GM21576 (cell line): ENCODE measurements at regions not wholly inside any gene's neighbourhood (a gene's known extent, or its start where the extent isn't known, plus 50 kb on each side); places are given as distances from the start of the nearest gene placed in this dataset.

Experiments
- ATAC-seq: cut with Tn5 transposase; IDR thresholded peaks from one replicate; pipeline ENCODE4 v1.9.1; 2021; ENCODE audit warnings: mild to moderate bottlenecking, moderate library complexity; ENCODE audit not compliant: unreplicated experiment

DNA sequence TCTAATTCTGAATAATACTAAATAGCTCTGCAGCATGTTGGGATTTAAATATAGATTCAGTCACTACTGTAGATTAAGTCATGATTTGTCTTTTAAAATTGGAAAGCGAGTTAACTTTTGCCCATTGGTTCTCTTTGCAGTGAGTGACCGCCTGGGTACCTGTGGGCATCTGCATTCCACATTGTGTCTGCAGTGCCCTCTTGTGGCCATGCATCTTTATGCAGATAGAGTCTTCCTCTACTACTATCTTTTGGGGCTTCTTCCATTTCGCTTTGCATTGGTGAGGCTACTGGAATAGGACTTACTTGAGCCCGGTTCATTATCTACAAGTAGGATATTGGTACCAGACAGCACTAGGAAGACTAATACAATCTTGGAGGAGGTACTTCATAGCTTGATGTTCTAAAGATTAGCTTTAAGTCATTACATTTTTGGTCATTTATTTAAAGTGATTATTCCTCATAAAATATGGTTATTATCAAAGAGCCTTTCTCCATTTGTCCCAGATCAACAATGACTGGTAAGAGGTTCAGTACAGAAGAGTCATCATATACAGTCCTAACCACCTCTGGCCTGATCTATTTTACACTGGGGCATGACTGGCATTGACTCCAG is 203.0 kb downstream of the SOCS6 start:
- peak; percentile 90 for ATAC-seq

GRCh38 chr18:70489986-70490933 is 201.4 kb downstream of the SOCS6 start:
- peak; percentile 48 for ATAC-seq

DNA sequence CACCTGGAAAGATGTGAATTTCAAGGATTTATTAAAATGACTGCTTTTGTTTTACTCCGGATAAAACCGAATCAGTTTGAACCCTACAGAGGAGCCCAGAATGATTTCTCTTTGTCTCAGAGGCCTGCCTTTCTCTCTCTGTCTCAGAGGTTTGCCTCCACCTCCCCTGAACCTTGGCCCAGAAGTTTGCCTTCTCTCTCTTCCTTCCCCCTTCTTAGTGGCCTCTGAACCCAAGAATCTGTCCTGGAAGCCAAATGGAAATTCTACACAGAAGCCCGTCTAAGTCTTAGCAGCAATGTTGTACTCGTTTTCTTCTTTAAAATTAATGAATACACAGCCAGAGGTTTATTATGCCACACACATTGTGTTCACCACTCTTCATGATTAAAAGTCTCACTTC is 200.7 kb downstream of the SOCS6 start:
- ATAC-seq = no peak

DNA sequence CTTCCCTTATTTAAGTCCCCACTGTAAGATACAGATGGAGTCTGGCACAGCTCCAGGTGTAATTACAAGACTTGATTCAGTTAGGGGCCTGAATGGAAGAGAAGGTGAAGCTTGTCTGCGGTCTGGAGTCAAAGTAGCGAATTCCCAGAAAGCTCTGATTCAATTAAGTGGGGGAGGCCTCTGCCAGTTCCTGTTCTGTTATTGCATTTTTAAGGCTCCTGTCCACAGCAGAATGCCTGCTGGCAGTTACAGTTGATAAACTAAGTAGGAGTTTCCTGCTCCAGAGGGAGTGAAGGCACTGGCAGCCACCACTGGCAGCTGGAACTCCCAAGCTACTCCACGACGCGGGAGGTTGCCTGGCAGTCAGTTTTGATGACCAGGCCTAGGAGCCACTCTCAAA is 181.1 kb downstream of the SOCS6 start:
- no peak for ATAC-seq

GRCh38 chr18:70468861-70469547 is 180.2 kb downstream of the SOCS6 start:
- ATAC-seq = no peak

GRCh38 chr18:70464343-70465114 is 175.7 kb downstream of the SOCS6 start:
- ATAC-seq = no peak

- no peak for ATAC-seq
Measured at GRCh38 chr18:70463085-70463484, 174.2 kb downstream of the SOCS6 start.

DNA sequence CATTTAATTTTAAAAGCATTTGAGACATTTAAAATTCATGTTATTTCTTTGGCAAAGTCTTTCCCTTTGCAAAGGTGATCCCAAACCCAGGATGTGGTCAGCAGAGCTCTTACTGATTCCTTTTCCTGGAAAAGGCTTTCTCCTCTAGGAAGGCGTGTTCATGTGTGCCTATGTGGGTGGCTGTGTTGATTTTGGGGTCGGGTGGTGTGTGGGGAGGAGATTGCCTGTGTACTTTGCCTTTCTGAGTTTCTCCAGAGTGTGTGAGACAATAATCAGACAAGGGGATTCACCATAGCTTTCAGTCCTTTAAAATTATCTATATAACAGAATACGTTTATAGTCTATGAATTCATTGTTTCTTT is 173.2 kb downstream of the SOCS6 start:
- ATAC-seq = no peak

GRCh38 chr18:70461323-70462077 is 172.7 kb downstream of the SOCS6 start:
- ATAC-seq = no peak

DNA sequence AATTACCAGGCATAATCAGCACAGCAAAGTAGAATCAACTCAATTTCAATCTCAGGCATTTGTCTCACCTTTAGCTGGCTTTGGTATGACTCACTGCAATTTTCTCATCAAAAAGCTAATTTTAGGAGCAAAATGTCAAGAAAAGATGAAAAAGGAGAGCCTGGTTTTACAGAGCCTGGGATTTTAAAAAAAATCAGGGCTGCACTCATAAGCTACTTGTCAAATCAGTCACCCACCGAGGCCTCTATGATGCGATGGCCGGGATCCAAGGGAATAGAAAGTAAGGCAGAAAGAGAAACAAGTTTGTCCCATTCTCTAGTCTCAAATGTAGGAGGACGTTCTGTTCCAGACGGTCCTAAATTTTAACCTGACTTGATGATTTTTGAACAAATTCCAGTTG is 170.9 kb downstream of the SOCS6 start:
- no peak for ATAC-seq

- no peak for ATAC-seq
Measured at GRCh38 chr18:70459251-70459650, 170.4 kb downstream of the SOCS6 start.

GRCh38 chr18:70457788-70458187 is 168.9 kb downstream of the SOCS6 start:
- no peak for ATAC-seq

GRCh38 chr18:70457223-70457622 is 168.4 kb downstream of the SOCS6 start:
- no peak for ATAC-seq

- ATAC-seq = no peak
Measured at GRCh38 chr18:70456376-70456775, 167.5 kb downstream of the SOCS6 start.

DNA sequence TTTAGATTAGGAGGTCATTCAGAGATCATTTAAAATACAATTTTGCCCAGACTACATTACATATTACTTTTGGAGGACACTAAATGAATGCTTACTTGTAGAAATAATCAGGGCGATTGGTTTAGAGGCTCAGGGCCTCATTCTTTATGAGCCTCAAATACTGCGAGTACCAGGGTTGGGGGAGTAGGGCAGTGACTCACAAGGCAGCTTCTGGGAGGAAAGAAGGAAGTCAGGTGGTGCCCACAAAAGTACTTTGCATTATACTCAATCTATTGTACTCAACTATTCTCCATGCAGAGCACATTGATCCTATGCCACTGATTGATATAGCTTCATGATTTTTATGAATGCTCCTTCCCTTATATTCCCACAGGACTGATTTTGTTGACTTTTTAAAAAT is 166.9 kb downstream of the SOCS6 start:
- ATAC-seq = no peak

DNA sequence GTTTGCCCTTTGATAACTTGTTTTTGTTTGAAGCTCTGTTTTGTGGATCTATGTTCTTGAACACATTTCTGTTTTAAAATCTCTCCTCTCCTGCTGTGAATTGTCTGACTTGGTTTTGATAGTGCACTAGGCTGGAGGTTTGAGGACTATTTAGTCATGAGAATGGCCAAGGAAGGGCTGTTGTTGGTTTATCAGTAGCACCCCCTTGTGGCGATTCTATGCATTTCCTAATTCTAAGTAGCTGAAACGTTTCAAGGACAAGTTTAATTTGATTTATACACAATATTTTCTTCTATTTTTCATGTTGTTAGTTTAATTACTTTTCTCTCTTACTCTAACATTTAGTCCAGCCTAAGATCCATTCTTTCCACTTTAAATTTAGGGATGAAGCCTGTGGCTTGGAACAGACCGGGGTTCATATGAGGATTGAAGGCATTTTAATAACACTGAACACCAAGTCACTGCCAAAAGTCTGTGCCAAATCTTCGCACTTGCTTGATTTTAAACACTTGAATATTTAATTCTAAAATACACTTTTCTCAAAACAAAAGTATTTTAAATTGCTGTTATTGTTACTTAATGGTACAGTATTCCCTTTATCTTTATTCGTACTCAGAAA is 166.0 kb downstream of the SOCS6 start:
- peak; percentile 85 for ATAC-seq

DNA sequence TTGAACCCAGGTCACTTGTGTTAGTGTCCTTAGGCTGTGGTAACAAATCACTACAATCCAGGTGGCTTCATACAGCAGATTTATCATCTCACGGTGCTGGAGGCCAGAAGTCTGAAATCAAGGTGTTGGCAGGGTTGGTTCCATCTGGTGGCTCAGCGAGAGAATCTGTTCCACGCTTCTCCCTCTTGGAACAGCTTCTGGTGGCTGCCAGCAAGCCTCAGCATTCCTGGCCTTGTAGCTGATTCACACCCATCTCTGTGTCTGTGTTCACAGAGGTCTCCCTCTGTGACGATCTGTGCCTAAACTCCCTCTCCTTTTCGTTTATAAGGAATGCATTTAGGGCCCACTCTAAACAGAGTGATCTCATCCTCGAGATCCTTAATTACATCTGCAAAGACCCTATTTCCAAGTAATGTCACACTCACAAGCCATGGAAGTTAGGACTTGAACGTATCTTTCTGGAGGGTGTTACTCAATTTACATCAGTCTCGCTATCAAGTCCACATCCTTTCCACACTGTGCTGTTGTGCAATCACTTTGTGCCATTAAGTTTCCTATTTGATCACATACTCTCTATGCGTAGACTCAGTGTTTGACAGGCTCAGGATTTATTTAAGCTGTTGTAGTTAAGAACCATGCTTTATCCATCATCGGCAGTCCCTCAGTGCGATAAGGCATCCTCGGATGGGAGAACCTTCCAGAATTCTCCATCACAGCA is 164.4 kb downstream of the SOCS6 start:
- no peak for ATAC-seq

- ATAC-seq = no peak
Measured at GRCh38 chr18:70452501-70452900, 163.7 kb downstream of the SOCS6 start.
